ENCODE measurements at regions not wholly inside any gene's neighbourhood (a gene's known extent, or its start where the extent isn't known, plus 50 kb on each side); places are given as distances from the start of the nearest gene placed in this dataset.

DNA sequence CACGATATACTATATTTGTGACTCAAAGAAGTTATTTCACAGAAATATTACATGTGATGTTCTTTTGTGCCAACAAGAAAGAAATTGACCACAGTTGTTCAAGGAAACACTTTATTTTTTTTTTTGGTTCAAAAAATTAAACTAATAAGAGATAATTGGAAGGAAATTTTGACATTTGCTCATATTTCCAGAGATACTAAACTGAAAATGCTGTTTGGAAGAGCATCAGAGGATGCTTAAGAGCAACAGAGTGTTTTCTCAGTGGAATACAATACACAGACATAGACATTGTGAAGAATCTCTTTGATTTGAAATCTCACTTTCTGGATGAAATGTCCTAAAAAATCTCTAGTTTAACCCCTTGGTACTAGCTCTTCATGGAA, 760.4 kb upstream of the CXADR start:
- H3K4me3 ChIP-seq (replicated peaks; ENCODE audit: low read depth, low read length): no peak overlapping the region
- TF ChIP-seq, protein P1, sequence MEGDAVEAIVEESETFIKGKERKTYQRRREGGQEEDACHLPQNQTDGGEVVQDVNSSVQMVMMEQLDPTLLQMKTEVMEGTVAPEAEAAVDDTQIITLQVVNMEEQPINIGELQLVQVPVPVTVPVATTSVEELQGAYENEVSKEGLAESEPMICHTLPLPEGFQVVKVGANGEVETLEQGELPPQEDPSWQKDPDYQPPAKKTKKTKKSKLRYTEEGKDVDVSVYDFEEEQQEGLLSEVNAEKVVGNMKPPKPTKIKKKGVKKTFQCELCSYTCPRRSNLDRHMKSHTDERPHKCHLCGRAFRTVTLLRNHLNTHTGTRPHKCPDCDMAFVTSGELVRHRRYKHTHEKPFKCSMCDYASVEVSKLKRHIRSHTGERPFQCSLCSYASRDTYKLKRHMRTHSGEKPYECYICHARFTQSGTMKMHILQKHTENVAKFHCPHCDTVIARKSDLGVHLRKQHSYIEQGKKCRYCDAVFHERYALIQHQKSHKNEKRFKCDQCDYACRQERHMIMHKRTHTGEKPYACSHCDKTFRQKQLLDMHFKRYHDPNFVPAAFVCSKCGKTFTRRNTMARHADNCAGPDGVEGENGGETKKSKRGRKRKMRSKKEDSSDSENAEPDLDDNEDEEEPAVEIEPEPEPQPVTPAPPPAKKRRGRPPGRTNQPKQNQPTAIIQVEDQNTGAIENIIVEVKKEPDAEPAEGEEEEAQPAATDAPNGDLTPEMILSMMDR (IDR thresholded peaks at IDR 0.05; ENCODE audit: low read length, missing control alignments): no peak
- DNase-seq (ENCODE audit: low read depth): no peak

DNA sequence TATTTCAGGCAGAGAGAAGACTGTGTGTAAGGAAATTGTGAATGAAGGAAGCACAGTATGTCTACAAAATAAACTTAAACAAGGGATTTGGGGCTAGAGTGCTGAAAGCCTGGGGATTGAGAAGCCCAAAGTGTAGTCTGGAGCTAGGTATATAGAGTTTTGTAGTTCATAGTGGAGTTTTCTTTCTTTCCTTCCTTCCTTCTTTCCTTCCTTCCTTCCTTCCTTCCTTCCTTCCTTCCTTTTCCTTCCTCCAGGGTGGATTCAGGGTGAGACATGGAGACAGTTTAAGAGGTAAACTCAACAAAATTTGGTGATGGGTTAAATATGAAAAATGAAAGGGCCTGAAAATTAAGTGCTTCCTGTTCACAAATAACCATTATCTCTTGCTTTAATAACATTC, 757.8 kb upstream of the CXADR start:
- no peak overlapping the region for H3K4me3 ChIP-seq (replicated peaks; ENCODE audit: low read depth, low read length)
- DNase-seq (ENCODE audit: low read depth): no peak
- TF ChIP-seq, protein P1 (IDR thresholded peaks at IDR 0.05; ENCODE audit: low read length, missing control alignments): no peak

DNA sequence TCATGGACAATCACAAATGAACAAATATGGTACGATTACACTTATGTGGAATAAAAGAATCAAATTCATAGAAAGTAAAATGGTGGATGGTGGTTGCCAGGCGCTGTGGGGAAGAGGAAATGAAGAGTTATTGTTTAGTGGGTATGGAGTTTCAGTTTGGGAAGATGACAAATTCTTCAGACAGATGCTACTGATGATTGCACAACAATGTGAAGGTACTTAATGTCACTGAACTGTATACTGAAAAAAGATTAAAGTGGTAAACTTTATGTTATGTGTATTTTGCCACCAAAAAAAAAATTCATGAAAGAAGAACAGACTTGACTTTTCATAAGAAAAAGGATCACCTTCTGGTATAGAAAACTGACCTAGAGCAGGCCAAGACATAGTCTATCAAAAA, 745.6 kb upstream of the CXADR start:
- no peak for DNase-seq (ENCODE audit: low read depth)
- H3K4me3 ChIP-seq (replicated peaks; ENCODE audit: low read depth, low read length): no peak overlapping the region
- TF ChIP-seq, protein P1 (IDR thresholded peaks at IDR 0.05; ENCODE audit: low read length, missing control alignments): no peak

DNA sequence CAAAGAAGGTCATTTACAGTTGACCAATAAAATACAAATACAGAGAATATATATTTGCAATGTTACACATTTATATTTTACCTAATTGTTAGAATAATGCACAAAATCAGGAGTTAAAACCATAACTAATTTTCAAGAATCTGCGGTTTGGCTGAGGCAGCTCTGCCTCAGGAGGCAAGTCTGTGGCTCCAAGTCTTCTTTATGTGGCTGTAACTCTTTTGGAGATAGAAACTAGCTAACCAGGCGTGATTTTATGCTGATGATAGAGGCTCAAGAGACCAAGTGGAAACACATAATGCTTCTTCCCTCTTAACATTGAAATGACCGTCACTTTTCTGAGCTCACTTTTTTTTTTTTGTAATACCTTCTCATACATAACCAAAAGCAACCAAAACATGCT, 744.7 kb upstream of the CXADR start:
- TF ChIP-seq, protein P1 (IDR thresholded peaks at IDR 0.05; ENCODE audit: low read length, missing control alignments): no peak
- H3K4me3 ChIP-seq (replicated peaks; ENCODE audit: low read depth, low read length): no peak overlapping the region
- no peak for DNase-seq (ENCODE audit: low read depth)

DNA sequence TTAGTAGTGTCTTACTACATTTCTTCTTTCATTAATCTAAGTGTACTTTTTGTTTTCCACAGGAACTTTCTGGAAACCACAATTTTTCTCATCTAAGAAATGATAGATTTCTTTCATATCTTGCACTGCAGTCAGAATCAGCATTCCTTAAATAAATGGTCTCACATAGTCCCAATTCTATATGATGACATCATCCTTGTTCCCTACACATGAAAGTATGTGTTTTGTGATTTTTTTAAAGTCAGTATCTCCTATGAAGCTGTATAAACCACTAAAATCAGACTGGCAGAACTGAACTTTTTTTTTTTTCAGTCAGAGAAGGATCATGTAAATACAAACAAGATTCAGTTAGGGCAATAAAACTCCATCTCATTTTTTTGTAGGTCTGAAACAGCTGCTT, 742.6 kb upstream of the CXADR start:
- DNase-seq (ENCODE audit: low read depth): peak; percentile 3
- TF ChIP-seq, protein P1 (IDR thresholded peaks at IDR 0.05; ENCODE audit: low read length, missing control alignments): no peak

DNA sequence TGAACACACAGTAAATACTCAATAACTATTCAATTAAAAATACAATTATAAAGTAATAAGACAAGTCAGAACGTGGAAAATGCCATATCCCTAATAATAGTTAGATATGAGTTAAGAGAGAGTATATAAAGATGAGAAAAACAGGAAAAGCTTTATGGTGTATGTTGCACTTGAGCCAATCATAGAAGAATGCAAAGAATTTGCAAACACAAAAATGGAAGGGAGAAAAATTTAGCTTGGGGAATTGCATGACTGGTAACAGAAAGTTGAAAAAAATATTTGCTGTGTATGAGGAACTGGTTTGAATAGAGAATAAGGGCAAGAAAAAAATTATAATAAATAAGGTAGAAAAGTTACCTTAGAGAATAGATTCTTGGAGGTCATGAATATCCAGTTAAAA, 739.6 kb upstream of the CXADR start:
- TF ChIP-seq, protein P1 (IDR thresholded peaks at IDR 0.05; ENCODE audit: low read length, missing control alignments): no peak
- peak; percentile 45 for DNase-seq (ENCODE audit: low read depth)
- no peak overlapping the region for H3K4me3 ChIP-seq (replicated peaks; ENCODE audit: low read depth, low read length)

More for the DNA sequence above, 742.6 kb upstream of the CXADR start:
- no peak overlapping the region for H3K4me3 ChIP-seq (replicated peaks; ENCODE audit: low read depth, low read length)

DNA sequence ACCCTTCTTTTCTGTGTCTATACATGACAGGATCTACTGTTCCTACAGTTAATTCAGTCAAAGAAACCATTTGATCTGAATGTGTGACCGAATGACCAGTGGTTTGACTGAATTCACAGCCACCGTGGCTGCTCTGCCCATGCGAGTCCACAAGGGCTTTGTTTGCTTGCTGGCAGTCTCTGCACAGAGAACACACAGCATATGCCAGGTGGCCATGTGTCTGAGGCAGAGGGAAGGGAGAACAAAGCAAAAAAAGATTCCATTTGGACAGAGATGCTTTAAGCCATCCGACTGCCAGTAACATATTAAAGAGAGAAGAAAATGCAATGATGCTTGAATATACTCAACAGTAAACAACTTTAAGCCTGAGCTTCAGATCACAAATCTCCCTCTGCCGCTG, 737.8 kb upstream of the CXADR start:
- DNase-seq (ENCODE audit: low read depth): no peak
- TF ChIP-seq, protein P1 (IDR thresholded peaks at IDR 0.05; ENCODE audit: low read length, missing control alignments): no peak
- no peak overlapping the region for H3K4me3 ChIP-seq (replicated peaks; ENCODE audit: low read depth, low read length)

Data from fibroblast of pulmonary artery (primary cell).